MM.1S (cell line): ENCODE measurements at regions not wholly inside any gene's neighbourhood (a gene's known extent, or its start where the extent isn't known, plus 50 kb on each side); places are given as distances from the start of the nearest gene placed in this dataset.

ENCODE experiments used
- CTCF ChIP-seq: fragments of 300-600 bp; sonication (generic); IDR thresholded peaks from 2 replicates; pipeline ENCODE4 v1.5.1; 2016; ENCODE audit warnings: antibody characterized with exemption, low read length, mixed read lengths
- EZH2 ChIP-seq: fragments of 300-600 bp; sonication (generic); optimal IDR thresholded peaks from 2 replicates; pipeline ENCODE3; 2017; ENCODE audit warnings: low read depth, mild to moderate bottlenecking, antibody characterized with exemption, low read length, mixed read lengths

GRCh38 chr14:106208794-106209193, 682.4 kb downstream of the TMEM121 start:
- TF ChIP-seq EZH2 = no peak
- no peak for TF ChIP-seq CTCF
